ENCODE measurements at regions not wholly inside any gene's neighbourhood (a gene's known extent, or its start where the extent isn't known, plus 50 kb on each side); places are given as distances from the start of the nearest gene placed in this dataset.
A peak's percentile ranks its signal among the peaks of the same experiment; 100 is the strongest.
"Not testable (repeated sequence)": the region's sequence is repeated elsewhere in the genome, so short reads cannot be mapped to it uniquely, and the experiment has no call there.

GRCh38 chr1:181936269-181936668, 125.2 kb downstream of the ZNF648 start:
- 100% methylated on average over 2 of the region's 2 CpGs; no CpG with 5 or more reads in 8 of the 10 experiments for WGBS, 10 experiments
- in situ Hi-C loops (cut with MboI; ENCODE audit: low pct_unique_long_range_greater_than_20kb in 2 of 9, low sequenced_read_pairs in 9 of 9, unreplicated experiment in 9 of 9), result loop anchor here in 8 of 9 experiments (10.0 to 25.0 kb wide), 3 partner anchors 449 to 474 kb away; partner anchors contain the start of gene CACNA1E (in 5 of the 8)
- no peak for ATAC-seq (replicated peaks in 6 of 8)
- Histone ChIP-seq H3K4me1 (replicated peaks in 1 of 2) (no peaks in the 10 kb centered on the region), H3K4me3 (no peak overlapping the region), H3K27ac (no peak overlapping the region)

GRCh38 chr1:181931873-181932272, 129.6 kb downstream of the ZNF648 start:
- in situ Hi-C loops (cut with MboI; ENCODE audit: low pct_unique_long_range_greater_than_20kb in 2 of 9, low sequenced_read_pairs in 9 of 9, unreplicated experiment in 9 of 9), result loop anchor here in 8 of 9 experiments (10.0 to 25.0 kb wide), 3 partner anchors 445 to 470 kb away; partner anchors contain the start of gene CACNA1E (in 5 of the 8)

DNA sequence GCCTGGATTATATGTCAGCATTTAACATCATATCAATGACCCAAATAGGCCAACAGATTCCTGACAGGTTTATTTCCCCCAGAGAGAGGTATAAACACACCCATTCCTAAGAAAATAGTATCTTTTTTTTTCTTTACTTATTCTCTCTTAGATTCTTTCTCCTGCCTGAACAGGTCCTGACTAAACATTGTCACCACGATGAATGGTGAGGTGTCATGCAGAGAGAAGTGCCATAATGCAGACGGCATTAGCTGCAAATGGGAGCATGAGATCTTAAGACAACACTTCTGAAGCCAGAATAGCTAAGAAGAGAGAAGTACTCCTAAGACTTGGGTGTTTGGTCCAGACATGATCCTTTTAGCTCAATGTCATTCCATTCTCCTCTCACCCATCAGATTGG, 131.3 kb downstream of the ZNF648 start:
- no peak for ATAC-seq (replicated peaks in 6 of 8)
- Histone ChIP-seq H3K4me3 (no peak overlapping the region), H3K27ac (no peak overlapping the region), H3K4me1 (replicated peaks in 1 of 2) (no peaks in the 10 kb centered on the region)
- WGBS, 10 experiments, result 0 to 77% (median 58%) methylated on average over 1 to 2 of the region's 2 CpGs; no CpG with 5 or more reads in 3 of the 10 experiments
- in situ Hi-C loops (cut with MboI; ENCODE audit: low pct_unique_long_range_greater_than_20kb in 2 of 9, low sequenced_read_pairs in 9 of 9, unreplicated experiment in 9 of 9), result loop anchor here in 8 of 9 experiments (10.0 to 25.0 kb wide), 3 partner anchors 443 to 468 kb away; partner anchors contain the start of gene CACNA1E (in 5 of the 8)

More at GRCh38 chr1:181931873-181932272, 129.6 kb downstream of the ZNF648 start:
- no peak for ATAC-seq (replicated peaks in 6 of 8)
- no peak overlapping the region for H3K4me3 ChIP-seq
- 20 to 100% (median 77%) methylated on average over 1 to 2 of the region's 2 CpGs; no CpG with 5 or more reads in 2 of the 10 experiments for WGBS, 10 experiments
- no peak overlapping the region for H3K27ac ChIP-seq
- H3K4me1 ChIP-seq (replicated peaks in 1 of 2), result no peaks in the 10 kb centered on the region

GRCh38 chr1:181926697-181927096, 134.8 kb downstream of the ZNF648 start:
- Histone ChIP-seq H3K4me1 (replicated peaks in 1 of 2) (no peaks in the 10 kb centered on the region), H3K4me3 (no peak overlapping the region), H3K27ac (no peak overlapping the region)
- in situ Hi-C loops (cut with MboI; ENCODE audit: low pct_unique_long_range_greater_than_20kb in 2 of 9, low sequenced_read_pairs in 9 of 9, unreplicated experiment in 9 of 9), result loop anchor here in 7 of 9 experiments (25.0 kb wide), 2 partner anchors 439 to 464 kb away; partner anchors contain the start of gene CACNA1E (in 5 of the 7)
- no peak for ATAC-seq (replicated peaks in 6 of 8)

GRCh38 chr1:181924034-181924433, 137.5 kb downstream of the ZNF648 start:
- ATAC-seq (replicated peaks in 6 of 8); H3K4me3 ChIP-seq; in situ Hi-C loops (cut with MboI; ENCODE audit: low pct_unique_long_range_greater_than_20kb in 2 of 9, low sequenced_read_pairs in 9 of 9, unreplicated experiment in 9 of 9); H3K4me1 ChIP-seq (replicated peaks in 1 of 2); H3K27ac ChIP-seq: not testable (repeated sequence)
- 16 to 100% (median 87%) methylated on average over 1 to 2 of the region's 2 CpGs; no CpG with 5 or more reads in 3 of the 10 experiments for WGBS, 10 experiments

DNA sequence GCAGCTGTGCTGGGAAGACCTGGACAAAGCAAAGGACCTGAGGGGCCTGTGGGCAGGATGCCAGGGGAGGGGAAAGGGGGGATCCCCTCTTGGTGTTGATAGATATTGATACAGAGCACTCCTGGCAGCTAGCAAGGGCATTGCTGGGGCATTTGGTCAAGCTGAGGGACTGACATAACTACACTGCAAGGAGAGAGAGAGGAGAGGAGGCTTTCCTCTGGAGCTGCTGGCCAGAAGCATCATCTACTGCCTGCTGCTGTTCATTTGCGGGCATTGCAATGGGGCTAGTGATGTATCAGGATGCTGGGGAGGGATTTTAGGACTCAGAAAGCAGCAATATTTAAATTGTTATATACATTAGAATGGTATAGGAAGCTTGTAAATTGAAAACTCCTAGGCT, 142.0 kb downstream of the ZNF648 start:
- ATAC-seq (replicated peaks in 6 of 8), result peak; percentile 46 to 73 (median 60)
- Histone ChIP-seq H3K4me3 (no peak overlapping the region), H3K4me1 (replicated peaks in 1 of 2) (no peaks in the 10 kb centered on the region), H3K27ac (no peak overlapping the region)
- in situ Hi-C loops (cut with MboI; ENCODE audit: low pct_unique_long_range_greater_than_20kb in 2 of 9, low sequenced_read_pairs in 9 of 9, unreplicated experiment in 9 of 9), result no loop called here
- 0 to 100% (median 86%) methylated on average over 1 of the region's 1 CpG; no CpG with 5 or more reads in 4 of the 10 experiments for WGBS, 10 experiments

DNA sequence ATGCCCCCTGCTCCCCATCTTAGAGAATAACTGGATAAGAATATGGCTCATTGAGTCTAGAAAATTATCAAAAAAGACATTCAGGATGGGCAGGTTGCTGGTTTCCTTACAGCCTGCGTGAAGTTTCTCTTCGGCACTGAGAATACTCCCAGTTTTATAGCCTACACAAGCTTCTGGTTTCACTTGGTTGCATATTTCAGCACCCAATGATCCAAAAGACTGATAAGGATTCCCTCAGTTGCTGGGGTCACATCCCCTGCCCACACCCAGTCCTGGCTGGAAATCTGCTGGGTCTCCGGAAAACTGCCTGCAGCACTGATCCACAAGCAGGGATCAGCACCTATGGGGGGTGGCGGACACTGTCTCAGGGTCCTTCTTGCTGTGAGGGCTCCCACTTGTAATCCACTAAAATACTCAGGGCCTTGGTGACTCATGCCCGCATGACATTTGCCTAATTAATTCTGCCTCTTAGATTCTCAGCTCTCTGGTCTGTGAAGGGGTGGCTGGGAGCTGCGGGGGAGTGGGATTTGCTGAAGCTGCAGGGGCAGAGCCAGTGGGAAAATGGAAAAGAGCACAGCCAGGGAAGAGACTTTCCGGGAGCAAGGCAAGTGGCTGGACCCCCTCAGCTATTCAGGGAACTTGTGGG, 142.5 kb downstream of the ZNF648 start:
- 7 to 94% (median 65%) methylated on average over 2 to 4 of the region's 7 CpGs; no CpG with 5 or more reads in 4 of the 10 experiments for WGBS, 10 experiments
- Histone ChIP-seq H3K27ac (no peak overlapping the region), H3K4me1 (replicated peaks in 1 of 2) (no peaks in the 10 kb centered on the region), H3K4me3 (no peak overlapping the region)
- in situ Hi-C loops (cut with MboI; ENCODE audit: low pct_unique_long_range_greater_than_20kb in 2 of 9, low sequenced_read_pairs in 9 of 9, unreplicated experiment in 9 of 9), result no loop called here
- ATAC-seq (replicated peaks in 6 of 8), result peak; percentile 89 to 99 (median 96)

GRCh38 chr1:181911715-181912114, 149.8 kb downstream of the ZNF648 start:
- H3K27ac ChIP-seq, result no peak overlapping the region
- in situ Hi-C loops (cut with MboI; ENCODE audit: low pct_unique_long_range_greater_than_20kb in 2 of 9, low sequenced_read_pairs in 9 of 9, unreplicated experiment in 9 of 9), result no loop called here
- H3K4me3 ChIP-seq, result no peak overlapping the region
- no peaks in the 10 kb centered on the region for H3K4me1 ChIP-seq (replicated peaks in 1 of 2)
- 0 to 100% (median 78%) methylated on average over 1 of the region's 1 CpG; no CpG with 5 or more reads in 4 of the 10 experiments for WGBS, 10 experiments
- peak in 2 of 8 experiments; percentile 39 to 67 for ATAC-seq (replicated peaks in 6 of 8)

- in situ Hi-C loops (cut with MboI; ENCODE audit: low pct_unique_long_range_greater_than_20kb in 2 of 9, low sequenced_read_pairs in 9 of 9, unreplicated experiment in 9 of 9), result no loop called here
- Histone ChIP-seq H3K4me1 (replicated peaks in 1 of 2) (no peaks in the 10 kb centered on the region), H3K27ac (no peak overlapping the region), H3K4me3 (no peak overlapping the region)
- WGBS, 10 experiments, result 0 to 100% (median 55%) methylated on average over 1 to 2 of the region's 2 CpGs; no CpG with 5 or more reads in 3 of the 10 experiments
- ATAC-seq (replicated peaks in 6 of 8), result no peak
Observed at GRCh38 chr1:181910905-181911304, 150.6 kb downstream of the ZNF648 start.

DNA sequence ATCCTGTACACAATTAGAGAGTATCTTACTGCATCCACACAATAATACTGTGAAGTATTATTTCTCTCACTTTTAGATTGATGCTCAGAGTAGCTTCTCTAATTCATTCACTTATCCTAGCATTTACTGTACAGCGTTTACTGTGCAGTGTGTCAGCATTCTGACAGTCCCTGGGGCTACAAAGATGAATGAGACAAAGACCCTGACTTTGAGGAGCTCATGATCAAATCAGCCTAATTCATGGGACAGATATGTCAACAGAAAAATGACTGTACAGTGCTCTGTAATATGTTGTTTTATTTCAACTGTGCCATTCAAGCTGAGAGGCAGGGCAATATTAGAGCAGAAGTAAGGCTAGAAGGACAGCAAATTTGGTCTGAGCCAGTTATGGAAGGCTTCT, 152.5 kb downstream of the ZNF648 start:
- Histone ChIP-seq H3K27ac (no peak overlapping the region), H3K4me3 (no peak overlapping the region), H3K4me1 (replicated peaks in 1 of 2) (no peaks in the 10 kb centered on the region)
- ATAC-seq (replicated peaks in 6 of 8), result peak in 1 of 8 experiments; percentile 10
- 0 to 86% (median 17%) methylated on average over 1 of the region's 1 CpG; no CpG with 5 or more reads in 3 of the 10 experiments for WGBS, 10 experiments
- in situ Hi-C loops (cut with MboI; ENCODE audit: low pct_unique_long_range_greater_than_20kb in 2 of 9, low sequenced_read_pairs in 9 of 9, unreplicated experiment in 9 of 9), result no loop called here

GRCh38 chr1:181906631-181907030, 154.9 kb downstream of the ZNF648 start:
- WGBS, 10 experiments, result 27 to 100% (median 89%) methylated on average over 2 to 6 of the region's 6 CpGs
- no peak for ATAC-seq (replicated peaks in 6 of 8)
- in situ Hi-C loops (cut with MboI; ENCODE audit: low pct_unique_long_range_greater_than_20kb in 2 of 9, low sequenced_read_pairs in 9 of 9, unreplicated experiment in 9 of 9), result no loop called here
- no peak overlapping the region for H3K4me3 ChIP-seq
- H3K27ac ChIP-seq, result no peak overlapping the region
- H3K4me1 ChIP-seq (replicated peaks in 1 of 2), result no peaks in the 10 kb centered on the region

DNA sequence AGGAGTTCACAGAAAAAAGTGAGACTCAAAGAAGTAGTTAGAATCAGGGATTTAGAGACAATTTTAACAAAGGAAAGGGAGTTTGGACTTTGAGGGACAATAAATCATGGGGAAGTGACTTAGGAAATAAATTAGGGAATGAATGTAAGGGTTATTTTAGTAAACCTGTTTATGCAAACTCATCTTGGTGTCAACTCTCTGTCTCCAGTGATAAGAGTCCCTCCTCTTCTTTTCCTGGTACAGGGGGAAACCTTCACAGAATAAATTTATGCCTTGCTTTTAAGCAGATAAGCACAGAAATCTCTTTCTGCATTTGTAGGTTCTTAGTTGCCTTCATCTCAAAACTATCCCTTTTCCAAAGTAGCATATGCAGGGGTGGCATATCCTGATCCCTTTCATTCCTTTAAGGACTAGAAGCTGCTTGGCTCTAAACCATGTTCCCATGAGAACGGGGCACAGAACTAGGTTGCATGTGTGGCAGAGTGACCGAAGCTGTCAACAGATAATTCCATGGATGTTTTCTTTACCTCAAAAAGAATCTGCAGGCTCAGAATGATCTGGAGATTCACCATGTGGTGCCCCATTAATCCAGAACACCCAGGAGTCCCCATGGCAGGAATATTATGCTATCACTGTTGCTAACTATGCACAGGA, 155.4 kb downstream of the ZNF648 start:
- Histone ChIP-seq H3K4me3 (no peak overlapping the region), H3K4me1 (replicated peaks in 1 of 2) (no peaks in the 10 kb centered on the region), H3K27ac (no peak overlapping the region)
- in situ Hi-C loops (cut with MboI; ENCODE audit: low pct_unique_long_range_greater_than_20kb in 2 of 9, low sequenced_read_pairs in 9 of 9, unreplicated experiment in 9 of 9), result no loop called here
- WGBS, 10 experiments, result 0 to 100% (median 77%) methylated on average over 1 to 2 of the region's 2 CpGs; no CpG with 5 or more reads in 3 of the 10 experiments
- no peak for ATAC-seq (replicated peaks in 6 of 8)

GRCh38 chr1:181898773-181899172, 162.7 kb downstream of the ZNF648 start:
- in situ Hi-C loops (cut with MboI; ENCODE audit: low pct_unique_long_range_greater_than_20kb in 2 of 9, low sequenced_read_pairs in 9 of 9, unreplicated experiment in 9 of 9), result no loop called here
- ATAC-seq (replicated peaks in 6 of 8), result peak in 6 of 8 experiments; percentile 26 to 89 (median 41)
- Histone ChIP-seq H3K27ac (no peak overlapping the region), H3K4me3 (no peak overlapping the region), H3K4me1 (replicated peaks in 1 of 2) (no peaks in the 10 kb centered on the region)

Data from motor neuron (in vitro differentiated cells).